HG03469 (cell line): ENCODE measurements at regions not wholly inside any gene's neighbourhood (a gene's known extent, or its start where the extent isn't known, plus 50 kb on each side); places are given as distances from the start of the nearest gene placed in this dataset.
"Not testable (repeated sequence)": the region's sequence is repeated elsewhere in the genome, so short reads cannot be mapped to it uniquely, and the experiment has no call there.

Source experiments
- ATAC-seq: cut with Tn5 transposase; IDR thresholded peaks from one replicate; pipeline ENCODE4 v1.9.1; 2021; ENCODE audit warnings: mild to moderate bottlenecking, moderate library complexity, moderate number of reproducible peaks; ENCODE audit not compliant: unreplicated experiment

DNA sequence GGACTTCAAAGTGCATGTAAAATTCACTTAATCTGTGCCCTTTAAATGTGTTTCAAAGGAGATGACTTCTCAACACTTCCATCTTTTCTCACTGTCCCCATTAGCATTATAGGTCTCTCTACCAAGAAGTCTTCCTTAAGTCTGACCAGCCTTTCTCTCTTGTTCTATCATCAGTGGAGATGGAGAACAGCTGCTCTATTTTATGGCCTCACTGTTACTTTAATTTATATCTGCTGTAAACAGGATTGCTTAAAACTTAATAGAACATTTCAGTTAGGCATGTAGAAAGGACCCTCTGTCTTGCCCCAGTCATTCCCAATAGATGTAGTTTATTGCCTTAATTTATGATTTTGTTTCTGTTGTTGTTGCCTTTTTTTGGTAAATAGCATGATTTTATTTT lies 86.0 kb upstream of the CDC42EP3 start:
- not testable (repeated sequence) for ATAC-seq

DNA sequence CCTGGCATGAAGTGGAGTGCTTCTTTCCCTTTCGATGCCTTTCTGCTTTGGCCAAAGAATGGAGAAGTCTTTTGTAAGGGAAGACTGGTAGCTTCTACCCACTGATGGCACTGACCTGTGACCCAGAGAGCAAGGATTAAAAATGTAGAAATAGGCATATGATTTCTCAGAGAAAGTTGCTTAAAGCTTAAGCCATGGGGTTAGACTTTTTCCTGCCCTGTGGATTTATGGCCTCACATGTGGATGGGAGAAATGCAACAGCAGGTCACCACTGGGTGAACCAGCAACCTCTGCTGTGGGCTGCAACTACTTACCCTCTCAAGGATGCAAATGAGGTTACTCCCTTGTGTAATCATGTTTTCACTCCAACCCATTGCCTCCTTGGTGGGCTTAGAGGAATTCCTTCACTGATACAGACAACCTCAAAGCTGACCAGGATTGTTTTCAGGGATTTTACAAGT lies 86.7 kb upstream of the CDC42EP3 start:
- not testable (repeated sequence) for ATAC-seq

DNA sequence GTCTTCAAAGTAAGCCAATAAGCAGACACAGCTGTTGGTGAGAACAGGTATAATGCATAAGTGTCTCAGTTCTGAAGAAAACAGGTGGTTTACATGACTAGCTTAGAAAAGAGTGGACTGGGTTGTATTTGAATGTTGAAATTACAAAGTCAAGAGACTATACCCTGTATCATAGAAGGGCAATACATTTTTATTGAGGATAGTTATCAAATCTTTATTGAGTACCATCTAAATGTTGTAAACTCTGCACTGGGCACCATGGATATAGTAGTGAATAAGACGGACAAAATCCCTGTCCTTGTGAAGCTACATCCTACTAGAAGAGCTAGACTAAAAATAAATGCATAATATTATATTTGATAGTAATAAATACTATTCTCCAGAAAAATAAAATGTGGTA lies 88.5 kb upstream of the CDC42EP3 start:
- ATAC-seq: not testable (repeated sequence)

DNA sequence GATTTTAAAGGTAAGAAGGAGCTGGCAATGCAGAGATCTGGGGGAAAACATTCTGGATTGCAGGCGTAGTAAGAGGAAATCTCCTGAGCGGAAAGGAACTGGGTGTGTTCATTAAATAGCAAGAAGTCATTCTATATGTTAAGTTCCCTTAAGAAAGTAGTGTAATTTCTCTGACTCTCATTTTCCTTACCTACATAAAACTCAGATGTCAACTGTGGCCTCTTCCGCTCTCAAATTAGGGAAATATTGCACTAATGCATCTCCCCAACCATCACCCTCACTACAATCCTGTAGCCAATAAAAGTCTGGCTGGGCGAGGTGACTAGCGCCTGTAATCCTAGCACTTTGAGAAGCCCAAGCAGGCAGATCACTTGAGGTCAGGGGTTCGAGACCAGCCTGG lies 89.0 kb upstream of the CDC42EP3 start:
- ATAC-seq: no peak

DNA sequence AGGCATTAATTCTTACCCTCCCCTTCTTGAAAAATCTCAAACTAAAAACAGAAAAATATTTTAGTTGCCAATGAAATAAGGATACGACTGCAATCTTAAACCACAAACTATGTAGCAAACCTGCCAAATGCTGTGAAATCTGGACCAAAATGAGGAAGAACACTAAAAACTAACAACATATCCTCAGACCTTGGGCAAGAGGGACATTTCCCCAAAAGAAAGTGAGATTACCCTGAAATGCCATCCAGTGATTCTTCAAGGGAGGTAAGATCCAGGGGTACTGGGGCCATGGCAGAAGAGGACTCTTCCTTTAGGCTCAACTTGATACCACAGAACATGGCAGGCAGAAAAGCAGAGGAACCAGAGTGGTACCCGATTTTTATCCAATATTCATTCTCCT lies 90.8 kb upstream of the CDC42EP3 start:
- ATAC-seq: not testable (repeated sequence)

GRCh38 chr2:37764739-37765138 lies 93.3 kb upstream of the CDC42EP3 start:
- ATAC-seq: no peak

DNA sequence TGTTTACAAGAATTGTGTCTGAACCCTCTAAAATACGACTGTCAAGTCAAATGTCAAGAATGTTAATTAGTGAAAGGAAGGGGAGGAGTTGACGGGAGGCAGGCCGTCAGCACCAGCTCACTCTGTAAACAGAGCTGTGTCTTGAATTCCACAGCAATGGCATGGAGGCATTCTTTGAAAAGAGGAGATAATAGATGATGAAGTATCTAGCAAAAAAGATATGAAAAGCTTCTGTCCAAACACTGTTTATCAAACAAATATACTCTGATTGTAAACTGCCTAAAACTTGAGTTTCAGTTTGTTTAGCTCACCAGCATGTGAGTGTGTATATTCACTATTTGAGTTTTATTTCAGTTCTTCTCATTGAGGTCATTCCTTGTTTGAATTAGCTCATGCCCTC lies 94.7 kb upstream of the CDC42EP3 start:
- no peak for ATAC-seq

GRCh38 chr2:37767046-37767445 lies 95.6 kb upstream of the CDC42EP3 start:
- no peak for ATAC-seq

GRCh38 chr2:37767959-37768925 lies 96.8 kb upstream of the CDC42EP3 start:
- ATAC-seq: no peak

GRCh38 chr2:37769551-37769950 lies 98.1 kb upstream of the CDC42EP3 start:
- no peak for ATAC-seq

DNA sequence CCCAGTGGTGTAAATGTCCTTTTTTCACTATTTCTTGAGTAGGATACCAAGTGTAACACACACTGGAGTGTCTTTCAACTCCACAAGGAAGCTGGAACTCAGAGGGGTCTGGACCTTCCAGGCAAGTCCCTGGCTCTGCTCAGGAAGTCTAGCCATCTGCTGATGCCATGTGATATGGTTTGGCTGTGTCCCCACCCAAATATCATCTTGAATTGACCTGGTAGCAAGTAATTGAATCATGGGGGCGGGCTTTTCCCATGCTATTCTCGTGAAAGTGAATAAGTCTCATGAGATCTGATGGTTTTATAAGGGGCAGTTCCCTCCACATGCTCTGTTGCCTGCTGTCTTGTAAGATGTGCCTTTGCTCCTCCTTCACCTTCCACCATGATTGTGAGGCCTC lies 99.4 kb upstream of the CDC42EP3 start:
- no peak for ATAC-seq

- ATAC-seq: no peak
These were observed 100.2 kb upstream of the CDC42EP3 start for GRCh38 chr2:37771600-37772088.

DNA sequence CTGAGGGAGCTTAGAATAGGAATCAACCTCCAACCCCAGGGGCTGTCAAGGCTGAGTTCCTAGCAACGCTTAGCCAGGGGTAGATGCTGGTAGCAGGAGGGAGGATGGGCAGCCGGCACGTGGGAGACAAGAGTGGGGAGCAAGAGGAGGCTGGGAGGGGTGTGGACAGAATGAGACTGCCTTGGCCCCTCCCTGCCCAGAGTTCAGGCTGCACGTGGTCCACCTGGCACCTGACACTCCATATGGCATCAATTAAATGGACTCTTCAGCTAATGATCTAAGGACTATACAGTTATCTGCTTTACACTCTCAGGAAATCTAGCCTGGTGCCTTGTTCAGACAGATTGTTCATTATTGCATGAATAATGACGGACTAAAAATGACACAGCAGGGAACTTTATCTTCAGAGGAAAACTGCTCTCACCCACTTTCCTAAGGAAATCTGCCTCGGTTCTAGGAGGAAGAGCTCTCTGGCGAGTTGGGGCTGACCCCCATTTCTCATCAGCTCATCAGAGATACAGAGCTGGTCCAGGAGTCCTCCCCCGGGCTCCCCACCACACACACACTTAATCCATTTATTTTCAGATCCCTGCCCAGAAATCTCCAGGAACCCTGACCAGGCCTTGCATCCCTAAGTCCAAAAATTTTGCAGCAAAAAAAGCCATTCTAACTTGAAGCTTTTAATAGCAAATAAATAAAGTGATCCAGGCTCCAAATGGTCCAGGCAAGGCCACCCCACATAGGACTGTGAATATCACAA lies 102.1 kb upstream of the CDC42EP3 start:
- no peak for ATAC-seq

DNA sequence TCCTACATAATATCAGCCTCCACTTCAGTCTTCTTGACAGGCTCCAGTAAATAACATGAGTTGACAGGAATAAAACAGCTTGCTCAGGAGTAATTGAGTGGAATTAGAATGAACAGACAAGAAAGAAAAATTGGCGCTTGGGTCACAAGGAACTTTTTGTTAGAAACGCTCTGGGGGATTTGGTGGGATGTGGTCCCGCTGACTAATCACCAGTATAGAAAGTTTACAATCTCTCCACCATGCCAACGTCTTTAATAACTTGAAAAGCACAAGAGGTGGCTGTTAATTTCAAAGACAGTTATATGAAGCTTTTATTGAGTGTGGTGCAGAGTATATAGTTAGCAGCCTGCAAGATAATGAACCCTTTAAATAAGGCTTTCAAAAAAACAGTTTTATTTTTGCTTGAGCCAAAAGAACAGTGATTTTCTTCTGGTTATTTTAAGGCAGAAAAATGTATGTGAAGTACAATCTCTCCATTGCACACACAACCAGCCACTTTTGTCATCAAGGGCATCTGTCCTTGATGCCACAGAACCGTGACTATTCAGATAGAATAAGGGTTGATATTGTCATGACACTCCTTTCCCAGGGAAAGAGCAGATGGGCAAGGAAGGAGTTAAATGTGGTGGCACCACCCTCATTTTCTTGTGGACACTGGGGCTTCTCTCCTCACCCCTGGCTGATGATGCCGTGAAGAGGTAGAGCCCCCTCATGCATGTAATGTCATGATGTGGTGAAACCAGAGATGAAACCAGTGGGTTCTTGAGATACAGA lies 102.9 kb upstream of the CDC42EP3 start:
- ATAC-seq: not testable (repeated sequence)

DNA sequence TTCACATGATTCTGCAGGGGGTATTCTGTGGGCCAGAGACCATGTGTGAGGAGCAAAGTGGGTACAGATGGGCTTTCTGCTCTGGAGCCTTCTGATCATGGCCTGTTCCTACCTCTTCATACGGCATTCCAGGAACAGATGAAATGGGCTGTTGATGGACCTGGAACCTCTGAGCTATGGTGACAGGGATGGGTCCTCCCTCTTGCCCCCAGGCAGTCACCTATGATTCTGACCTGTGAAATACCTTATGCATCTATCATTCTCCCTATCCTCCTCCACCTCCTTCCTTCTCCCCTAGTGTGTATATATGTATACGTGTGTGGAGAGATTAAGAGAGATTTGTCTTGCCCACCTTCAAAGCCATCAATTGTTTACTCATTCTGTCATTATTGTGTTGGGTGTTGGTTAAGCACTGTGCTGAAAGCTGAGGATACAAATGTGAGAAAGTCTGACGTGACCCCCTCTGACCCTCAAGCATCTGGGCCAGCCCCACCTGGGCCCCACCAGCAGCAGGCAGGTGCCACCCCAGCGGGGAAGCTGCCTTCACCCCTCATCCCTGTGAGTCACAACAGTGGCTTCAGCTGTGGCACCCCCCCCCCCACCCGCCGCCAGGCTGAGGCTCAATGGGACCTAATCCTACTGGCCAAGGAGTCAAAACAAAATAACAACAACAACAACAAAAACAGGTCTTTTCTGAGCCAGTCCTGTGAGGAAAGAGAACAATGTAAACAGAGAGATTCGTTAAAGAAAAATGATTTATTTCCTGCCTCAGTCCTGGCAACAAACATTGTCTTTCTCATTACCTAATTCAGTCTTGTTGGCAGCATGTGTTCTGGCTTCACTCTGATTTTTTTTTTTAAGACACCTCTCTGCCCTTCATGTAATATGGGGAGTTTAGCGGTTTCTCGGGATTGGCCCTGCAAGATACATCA lies 103.8 kb upstream of the CDC42EP3 start:
- ATAC-seq: no peak

DNA sequence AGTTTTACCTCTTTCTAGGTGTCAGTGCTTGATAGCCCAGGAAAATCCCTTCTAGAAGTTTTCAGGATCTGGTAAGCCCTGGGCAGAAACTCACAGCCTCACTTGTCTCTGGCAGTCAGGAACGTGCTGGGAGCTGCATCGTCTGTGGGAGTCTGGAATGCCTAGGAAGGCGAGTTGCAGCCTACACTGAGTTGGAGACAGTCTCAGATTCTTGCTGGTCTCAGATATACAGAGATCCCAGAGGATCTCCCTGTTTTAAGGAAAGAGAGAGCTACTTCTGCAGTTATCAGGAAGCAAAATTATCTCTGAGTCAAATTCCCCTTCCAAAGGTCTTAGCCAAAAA lies 104.4 kb upstream of the CDC42EP3 start:
- no peak for ATAC-seq

DNA sequence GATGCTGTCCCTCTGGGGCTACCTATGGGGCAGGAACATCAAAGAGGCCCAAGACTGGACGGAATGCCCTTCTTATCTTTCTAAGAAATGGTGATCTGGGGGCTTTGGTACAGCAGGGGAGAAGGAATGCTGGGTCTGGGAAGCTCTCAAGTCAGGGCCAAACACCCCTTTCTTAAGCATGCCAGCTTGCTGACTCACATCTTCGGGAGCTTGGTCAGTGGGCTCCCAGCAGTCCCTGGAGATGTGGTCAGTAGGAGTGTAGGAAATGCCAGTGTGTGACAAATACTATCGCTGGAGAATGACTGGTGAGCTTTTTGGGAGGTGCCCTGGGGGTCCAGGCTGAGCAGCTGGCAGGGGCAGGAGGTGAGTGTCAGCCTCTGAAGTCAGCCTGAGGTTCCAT lies 105.0 kb upstream of the CDC42EP3 start:
- ATAC-seq: no peak

DNA sequence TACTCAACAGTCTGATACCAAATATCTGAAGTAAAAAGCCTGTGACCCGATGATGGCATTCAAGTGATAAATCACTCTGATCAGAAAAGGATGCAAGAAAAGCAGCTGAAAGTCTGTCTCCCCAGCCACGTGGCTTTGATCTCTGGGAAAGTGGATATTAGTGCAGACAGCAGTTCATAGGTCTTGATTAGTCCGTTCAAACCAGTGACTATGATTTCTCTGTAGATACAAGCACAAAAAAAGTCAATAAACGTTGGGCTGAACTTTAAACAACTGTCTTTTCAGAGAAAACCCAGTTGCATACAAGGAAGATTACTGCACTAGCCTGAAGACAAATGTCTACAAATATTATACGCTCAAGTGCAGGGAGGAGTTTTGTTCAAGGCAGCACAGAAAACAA lies 107.7 kb upstream of the CDC42EP3 start:
- no peak for ATAC-seq

- no peak for ATAC-seq
These were observed 108.4 kb upstream of the CDC42EP3 start for GRCh38 chr2:37779611-37780386.
